Stimulated activated CD4-positive, alpha-beta T cell treated with anti-CD3 and anti-CD28 coated beads, Interleukin-4, amount 100 ng/mL, for 24 hours (primary cell): ENCODE measurements at regions not wholly inside any gene's neighbourhood (a gene's known extent, or its start where the extent isn't known, plus 50 kb on each side); places are given as distances from the start of the nearest gene placed in this dataset.
"Not testable (repeated sequence)": the region's sequence is repeated elsewhere in the genome, so short reads cannot be mapped to it uniquely, and the experiment has no call there.

Experiments used
- DNase-seq: peaks from one replicate; pipeline ENCODE4 v3.0.0-alpha.2; 2020

GRCh38 chr17:53631486-53631885 lies 191.2 kb upstream of the KIF2B start:
- no peak for DNase-seq

DNA sequence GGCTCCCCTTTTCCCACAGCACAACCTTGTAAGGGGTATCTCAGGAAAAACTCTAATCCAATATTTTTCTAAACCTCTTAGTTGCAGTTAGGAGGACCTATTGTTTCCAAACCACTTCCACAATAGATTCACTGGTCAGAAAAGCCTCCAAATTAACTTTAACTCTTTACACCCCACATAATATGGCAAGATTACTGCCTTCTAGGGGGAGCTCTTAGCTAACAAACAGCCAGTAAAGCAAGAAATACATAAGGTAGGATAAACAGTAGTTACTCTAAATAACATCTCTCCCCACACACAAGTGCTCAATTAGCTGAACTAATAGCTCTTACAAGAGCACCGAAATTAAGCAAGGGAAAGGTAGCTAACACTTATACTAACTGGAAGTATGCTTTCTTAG lies 192.1 kb upstream of the KIF2B start:
- no peak for DNase-seq

GRCh38 chr17:53630115-53630514 lies 192.6 kb upstream of the KIF2B start:
- no peak for DNase-seq

DNA sequence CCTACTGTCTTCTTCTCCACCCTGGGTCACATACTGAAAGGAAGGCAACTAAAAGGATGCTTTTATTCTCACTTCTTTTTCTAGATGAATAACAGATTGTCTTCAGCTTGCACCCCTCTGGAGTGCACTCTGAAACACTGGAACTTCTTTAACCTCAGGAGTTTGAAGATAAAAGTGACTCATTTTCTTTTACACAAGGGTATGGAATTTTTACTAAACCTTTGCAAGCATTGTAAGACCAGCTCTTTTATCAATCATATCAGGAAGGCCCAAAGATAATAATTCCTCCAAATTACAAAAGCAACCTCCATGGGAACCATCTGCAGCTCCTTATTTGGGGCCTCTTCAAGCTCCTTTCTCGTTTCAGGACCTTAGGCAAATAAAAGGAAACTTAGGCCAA lies 193.5 kb upstream of the KIF2B start:
- DNase-seq, result no peak

DNA sequence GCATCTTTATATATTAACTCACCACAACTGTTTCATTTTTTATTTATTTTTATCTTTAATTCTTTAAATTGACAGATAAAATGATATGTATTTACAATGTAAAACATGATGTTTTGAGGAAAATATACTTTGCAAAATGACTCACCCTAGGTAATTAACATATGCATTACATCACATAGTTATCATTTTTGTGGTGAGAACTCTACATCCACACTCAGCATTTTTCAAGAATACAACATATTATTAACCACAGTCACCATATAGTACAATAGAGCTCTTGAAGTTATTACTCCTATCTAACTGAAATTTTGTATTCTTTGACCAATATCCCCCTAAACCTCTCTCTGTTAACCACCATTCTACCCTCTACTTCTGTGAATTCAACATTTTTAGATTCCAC lies 194.7 kb upstream of the KIF2B start:
- no peak for DNase-seq

DNA sequence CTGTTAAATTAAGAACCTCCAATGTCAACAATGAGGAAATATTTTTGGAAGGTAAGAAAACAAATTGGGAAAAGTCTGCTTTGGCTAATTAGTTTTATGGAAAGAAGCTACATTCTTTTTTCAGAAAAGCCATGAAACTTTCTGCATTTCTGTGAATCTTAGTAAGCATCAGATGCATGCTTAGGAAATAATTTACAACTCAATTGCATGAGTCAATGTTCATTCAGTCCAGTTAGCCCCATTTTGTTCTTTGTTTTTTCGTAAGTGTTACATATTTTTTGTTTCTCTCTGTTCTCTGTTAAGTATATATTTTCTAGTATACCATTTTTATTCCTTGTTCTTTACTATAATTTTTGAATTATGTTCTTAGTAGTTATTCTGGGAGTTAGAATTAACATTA lies 195.2 kb upstream of the KIF2B start:
- no peak for DNase-seq

GRCh38 chr17:53626286-53626685 lies 196.4 kb upstream of the KIF2B start:
- DNase-seq, result no peak

- no peak for DNase-seq
Observed at GRCh38 chr17:53619025-53619424, 203.7 kb upstream of the KIF2B start.

- DNase-seq, result not testable (repeated sequence)
Observed at GRCh38 chr17:53608208-53608607, 214.5 kb upstream of the KIF2B start.

DNA sequence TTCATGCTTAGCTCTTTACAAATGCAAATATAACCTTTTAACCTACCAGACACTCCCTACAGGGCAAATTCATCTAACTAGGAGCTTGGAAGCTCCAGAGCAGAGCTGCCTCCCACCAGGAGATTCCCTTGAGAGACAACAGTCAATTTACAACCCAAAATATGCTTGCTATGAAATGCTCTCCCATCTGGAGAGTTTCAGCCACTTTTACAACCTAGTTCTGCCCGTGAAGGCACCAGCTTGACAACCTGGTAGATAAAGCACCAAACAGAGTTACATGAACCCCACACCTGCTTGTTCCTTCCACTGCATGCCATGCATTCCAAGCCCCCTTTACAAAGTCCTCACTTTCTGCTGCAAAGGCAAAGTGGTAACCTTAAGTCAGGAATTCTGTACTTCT lies 215.3 kb upstream of the KIF2B start:
- DNase-seq, result no peak

GRCh38 chr17:53588317-53588716 lies 234.4 kb upstream of the KIF2B start:
- no peak for DNase-seq

DNA sequence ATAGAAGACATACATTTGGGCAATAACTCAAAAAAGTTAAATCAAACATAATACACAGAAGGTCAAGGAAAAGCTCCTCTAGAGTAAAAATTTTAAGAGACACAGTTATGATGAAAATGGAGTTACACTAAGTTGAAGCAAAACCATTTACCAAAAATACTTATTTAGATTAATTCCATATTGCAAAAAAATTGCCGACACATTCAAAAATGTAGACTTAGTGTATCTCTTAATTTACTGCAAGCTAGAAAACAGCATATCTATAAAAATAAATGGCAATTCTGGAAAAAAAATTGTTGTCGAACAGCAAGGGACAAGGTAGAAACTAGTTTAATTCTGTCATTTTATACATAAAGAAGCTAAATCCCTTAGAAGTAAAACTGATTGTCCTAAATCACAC lies 248.7 kb upstream of the KIF2B start:
- no peak for DNase-seq

DNA sequence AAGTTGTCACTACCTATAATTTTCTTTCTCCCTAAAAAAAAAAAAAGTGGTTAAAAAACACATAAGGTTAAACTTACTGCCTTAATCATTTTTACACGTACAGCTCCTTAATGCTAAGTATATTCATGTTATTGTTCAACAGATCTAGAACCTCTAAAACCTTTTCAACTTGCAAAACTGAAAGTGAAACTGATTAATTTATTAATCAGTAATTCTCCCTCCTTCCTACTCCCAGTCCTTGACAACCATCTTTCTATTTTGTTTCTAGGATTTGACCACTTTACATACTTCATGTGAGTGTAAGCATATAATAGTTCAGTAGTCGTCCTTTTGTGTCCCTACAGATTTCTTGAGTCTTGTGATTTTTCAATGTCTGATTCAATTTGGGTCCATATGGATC lies 251.4 kb upstream of the KIF2B start:
- no peak for DNase-seq

- DNase-seq, result no peak
Observed at GRCh38 chr17:53570731-53571130, 252.0 kb upstream of the KIF2B start.

- no peak for DNase-seq
Observed at GRCh38 chr17:53560953-53561352, 261.8 kb upstream of the KIF2B start.

DNA sequence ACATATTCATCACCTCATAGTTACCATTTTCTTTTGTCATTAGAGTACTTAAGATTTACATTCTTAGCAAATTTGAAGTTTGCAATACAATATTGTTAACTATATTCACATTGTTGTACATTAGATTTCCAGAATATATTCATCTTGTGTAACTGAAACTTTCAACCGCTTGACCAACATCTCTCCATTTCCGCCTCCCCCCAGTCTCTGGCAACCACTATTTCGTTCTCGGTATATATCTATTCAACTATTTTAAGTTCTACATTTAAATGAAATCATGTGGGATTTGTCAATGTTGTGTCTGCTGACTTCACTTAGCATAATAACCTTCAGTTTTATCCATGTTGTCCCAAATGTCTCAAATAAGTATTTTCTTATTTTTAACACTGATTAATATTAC lies 274.5 kb upstream of the KIF2B start:
- DNase-seq, result no peak

- DNase-seq, result no peak
Observed at GRCh38 chr17:53543472-53543871, 279.3 kb upstream of the KIF2B start.

- DNase-seq, result no peak
Observed at GRCh38 chr17:53538129-53538617, 284.6 kb upstream of the KIF2B start.

GRCh38 chr17:53527473-53527872 lies 295.3 kb upstream of the KIF2B start:
- DNase-seq, result no peak

GRCh38 chr17:53525590-53525989 lies 297.1 kb upstream of the KIF2B start:
- no peak for DNase-seq

DNA sequence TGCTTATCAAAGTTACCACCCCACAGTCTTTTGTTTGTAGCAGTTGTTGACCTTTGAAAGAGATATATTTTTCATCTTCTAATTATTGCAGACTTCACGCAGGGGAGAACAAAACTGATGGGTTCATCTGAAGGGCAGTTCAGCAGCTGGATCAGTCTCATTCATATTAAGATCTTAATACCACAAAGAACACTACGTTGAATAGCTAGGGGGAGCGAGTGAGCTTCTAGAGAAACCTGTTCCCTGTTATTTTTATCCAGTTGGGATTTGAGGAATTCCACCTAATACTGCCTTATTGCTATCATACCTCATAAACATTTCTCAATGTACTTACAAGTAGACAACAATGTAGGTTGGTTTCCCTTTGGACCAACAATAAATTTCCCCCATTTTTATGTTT lies 306.1 kb upstream of the KIF2B start:
- DNase-seq, result no peak

DNA sequence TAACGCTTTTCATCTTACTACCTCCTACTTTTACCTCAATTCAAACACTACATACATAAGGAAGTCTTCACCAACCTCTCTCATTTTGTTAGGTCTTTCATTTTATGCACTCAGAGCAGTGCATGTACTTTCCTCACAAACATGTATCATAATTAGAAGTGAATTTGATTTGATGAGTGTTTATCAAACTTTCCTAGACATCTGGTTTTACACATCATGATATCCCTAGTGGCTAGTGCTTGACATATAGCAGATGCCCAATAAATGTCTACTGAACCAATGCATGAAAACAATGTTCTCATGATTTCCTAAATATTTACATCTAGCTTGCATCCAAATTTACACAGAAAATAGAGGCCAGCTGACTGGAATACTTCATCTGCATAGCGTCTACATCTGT lies 323.4 kb upstream of the KIF2B start:
- no peak for DNase-seq

DNA sequence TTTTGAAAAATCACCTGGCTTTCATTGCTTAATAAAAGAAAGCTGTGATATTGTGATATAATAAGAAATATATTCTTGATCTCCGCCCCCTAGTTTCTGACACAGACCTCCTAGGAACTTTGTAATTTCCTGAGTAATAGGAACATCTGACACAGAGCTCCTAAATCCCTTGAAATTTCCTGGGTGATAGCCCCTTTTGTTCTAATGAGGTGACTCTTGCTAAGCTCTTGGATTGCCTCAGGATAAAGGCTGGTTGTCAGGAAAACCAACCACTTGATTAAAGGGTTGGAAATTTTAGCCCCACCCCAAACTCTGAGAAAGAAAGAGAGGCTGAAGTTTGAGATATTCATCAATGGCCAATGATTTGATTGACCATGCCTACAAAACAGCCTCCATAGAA lies 326.4 kb upstream of the KIF2B start:
- DNase-seq, result no peak

- no peak for DNase-seq
Observed at GRCh38 chr17:53492532-53492931, 330.2 kb upstream of the KIF2B start.

- no peak for DNase-seq
Observed at GRCh38 chr17:53490447-53490968, 332.2 kb upstream of the KIF2B start.

DNA sequence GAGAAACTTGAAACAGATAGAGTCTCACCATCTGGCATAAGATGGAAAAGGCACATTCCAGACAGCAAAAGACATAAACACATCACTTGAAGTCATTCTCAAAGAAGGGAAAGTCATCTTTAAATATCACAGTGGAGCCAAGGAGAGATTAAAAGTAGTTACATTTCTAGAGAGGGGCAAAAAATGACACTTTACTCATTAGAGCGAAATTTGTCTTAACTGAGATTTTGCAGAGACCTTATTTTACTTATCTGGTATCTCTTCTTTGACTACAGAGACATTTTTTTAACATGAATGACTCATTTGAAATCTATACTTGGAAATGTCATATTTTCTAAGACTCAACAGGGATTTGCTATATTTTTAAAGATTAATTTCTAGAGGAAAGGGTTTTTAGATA lies 339.0 kb upstream of the KIF2B start:
- DNase-seq, result no peak
